NCI-H128 (cell line): ENCODE measurements at regions not wholly inside any gene's neighbourhood (a gene's known extent, or its start where the extent isn't known, plus 50 kb on each side); places are given as distances from the start of the nearest gene placed in this dataset.

ENCODE experiments used
- DNase-seq: peaks from one replicate; lab custom pipeline; 2025; ENCODE audit not compliant: unreplicated experiment; lab: John Stamatoyannopoulos, UW

- DNase-seq, result no peak
Measured at GRCh38 chr2:226622484-226622883, 177.1 kb downstream of the IRS1 start.

DNA sequence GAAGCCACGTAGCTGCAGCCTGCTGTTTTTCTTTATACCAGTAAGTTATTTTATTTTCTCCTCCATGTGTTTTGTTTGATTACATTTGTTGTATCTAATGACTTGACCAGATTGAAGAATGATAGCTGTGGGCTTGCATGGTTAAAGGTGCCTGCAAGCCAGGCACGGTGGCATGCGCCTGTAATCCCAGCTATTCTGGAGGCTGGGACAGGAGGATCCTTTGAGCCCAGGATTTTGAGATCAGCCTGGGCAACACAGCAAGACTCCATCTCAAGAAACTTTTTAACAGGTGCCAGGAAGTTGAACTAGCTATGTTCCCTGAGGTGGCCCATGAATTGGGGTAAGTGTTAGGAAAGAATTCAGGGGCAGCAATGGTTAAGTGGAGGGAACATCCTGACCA lies 179.4 kb downstream of the IRS1 start:
- no peak for DNase-seq

DNA sequence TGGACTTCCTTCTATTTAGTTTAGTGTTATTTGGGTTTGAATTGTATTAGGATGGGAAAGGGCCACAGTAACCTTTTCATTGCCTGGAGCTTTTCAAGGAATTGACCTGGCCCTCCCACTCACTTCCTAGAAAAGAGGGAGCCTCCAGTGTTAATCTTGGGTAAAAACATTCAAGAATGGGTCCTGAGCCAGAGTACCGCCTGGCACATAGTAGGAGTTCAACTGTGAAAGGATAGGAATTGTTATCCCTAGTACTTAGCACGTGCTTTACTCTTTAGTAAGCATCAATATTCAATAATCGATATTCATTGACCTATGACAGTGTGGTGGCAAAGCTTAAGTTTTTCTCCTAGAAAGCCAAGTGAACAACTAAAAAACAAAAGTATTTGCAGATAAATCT lies 179.9 kb downstream of the IRS1 start:
- DNase-seq, result no peak

- no peak for DNase-seq
Measured at GRCh38 chr2:226618875-226619605, 180.6 kb downstream of the IRS1 start.

GRCh38 chr2:226618544-226618874 lies 181.1 kb downstream of the IRS1 start:
- no peak for DNase-seq

GRCh38 chr2:226615891-226616290 lies 183.7 kb downstream of the IRS1 start:
- DNase-seq, result no peak

- no peak for DNase-seq
Measured at GRCh38 chr2:226611944-226612318, 187.7 kb downstream of the IRS1 start.

- DNase-seq, result no peak
Measured at GRCh38 chr2:226611196-226611943, 188.2 kb downstream of the IRS1 start.

DNA sequence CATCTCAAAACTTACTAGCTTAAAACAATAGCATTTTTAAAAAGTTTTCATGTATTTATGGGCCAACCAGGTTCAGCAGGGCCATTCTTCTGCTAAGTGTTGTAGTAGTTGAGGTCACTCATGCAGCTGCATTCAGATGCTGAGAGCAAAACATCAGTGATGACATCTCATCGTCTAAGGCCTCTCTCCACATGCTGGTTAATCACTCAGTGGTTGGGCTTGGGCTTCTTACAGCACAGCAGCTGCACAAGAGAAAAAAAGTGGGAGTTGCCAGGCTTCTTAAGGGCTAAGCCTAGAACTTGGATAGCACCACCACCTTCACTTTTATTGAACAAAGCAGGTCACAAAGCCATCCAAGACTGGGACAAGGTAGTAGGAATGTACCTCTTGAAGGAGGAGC lies 190.3 kb downstream of the IRS1 start:
- DNase-seq, result no peak

DNA sequence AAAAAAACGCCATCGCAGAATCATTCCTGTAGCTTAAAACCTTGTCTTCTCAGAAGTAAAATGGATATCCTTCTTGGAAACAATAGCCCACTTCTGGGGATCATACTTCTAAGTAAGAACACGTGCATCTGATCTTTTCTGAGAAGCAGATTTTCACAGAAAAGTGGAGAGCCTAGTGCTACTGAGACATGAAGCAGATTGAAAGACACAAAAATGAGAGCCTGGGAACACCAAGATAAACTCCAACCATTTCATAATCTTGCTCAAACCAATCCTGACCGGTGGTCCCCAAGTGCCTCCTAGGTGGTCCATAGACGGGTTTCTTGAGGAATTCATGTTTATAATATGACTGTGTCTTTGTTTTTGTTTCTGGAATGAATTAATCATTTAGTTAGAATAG lies 191.2 kb downstream of the IRS1 start:
- no peak for DNase-seq

GRCh38 chr2:226607379-226607778 lies 192.2 kb downstream of the IRS1 start:
- DNase-seq, result no peak

GRCh38 chr2:226605642-226606041 lies 194.0 kb downstream of the IRS1 start:
- DNase-seq, result no peak

- no peak for DNase-seq
Measured at GRCh38 chr2:226603606-226604005, 196.0 kb downstream of the IRS1 start.

DNA sequence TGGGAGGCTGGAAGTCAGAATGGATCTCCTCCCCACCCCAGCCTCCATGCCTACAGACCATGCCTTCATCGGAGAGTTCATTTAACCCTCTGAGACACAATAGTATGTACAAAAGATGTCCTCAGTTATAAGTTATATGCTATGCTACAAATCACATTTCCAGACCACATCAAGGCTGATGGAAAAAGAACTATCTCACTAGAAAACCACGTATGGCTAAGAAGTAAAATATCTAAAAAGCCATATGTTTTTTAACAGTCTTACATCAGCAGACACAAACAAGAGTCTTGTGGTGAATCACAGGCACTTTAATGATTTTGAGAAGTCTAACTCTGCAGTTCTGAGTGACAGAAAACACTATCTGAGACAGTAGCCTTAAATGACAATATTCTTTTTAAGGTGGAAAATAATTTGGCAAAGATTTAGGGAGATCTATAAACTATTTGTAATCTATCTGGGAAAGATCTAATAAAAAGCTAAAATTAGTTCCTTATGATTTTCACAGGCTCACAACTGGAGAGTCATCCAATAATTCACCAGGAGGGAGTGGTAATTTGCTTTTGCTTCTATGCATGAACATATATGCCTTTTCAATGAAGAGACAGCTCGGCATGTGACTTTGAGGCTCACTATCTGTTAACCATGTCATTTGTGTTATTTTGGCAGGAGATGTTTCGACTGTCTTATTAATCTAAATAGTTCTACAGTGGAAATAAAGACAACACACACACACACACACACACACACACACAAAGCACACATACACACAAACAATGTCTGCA lies 197.5 kb downstream of the IRS1 start:
- no peak for DNase-seq

- no peak for DNase-seq
Measured at GRCh38 chr2:226600802-226601201, 198.8 kb downstream of the IRS1 start.

DNA sequence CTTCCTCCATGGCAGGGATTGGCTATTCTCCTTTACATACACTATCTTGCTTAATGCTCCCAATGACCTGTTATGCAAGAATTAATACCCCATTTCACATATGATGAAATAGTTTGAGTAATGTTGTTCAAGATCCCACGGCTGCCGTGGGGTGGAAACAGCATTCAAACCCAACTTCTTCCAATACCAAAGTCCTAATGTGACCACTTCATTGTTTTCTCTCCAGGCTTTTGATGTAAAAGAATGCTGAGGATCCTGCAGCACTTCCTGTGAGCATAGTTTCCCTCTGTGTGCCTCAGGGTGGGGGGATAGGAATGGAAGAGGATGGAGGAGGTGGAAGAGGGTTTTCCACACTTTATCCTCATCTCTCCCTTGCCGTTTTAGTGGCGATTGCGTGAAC lies 199.4 kb downstream of the IRS1 start:
- DNase-seq, result no peak

GRCh38 chr2:226589043-226589442 lies 210.6 kb downstream of the IRS1 start:
- DNase-seq, result no peak

DNA sequence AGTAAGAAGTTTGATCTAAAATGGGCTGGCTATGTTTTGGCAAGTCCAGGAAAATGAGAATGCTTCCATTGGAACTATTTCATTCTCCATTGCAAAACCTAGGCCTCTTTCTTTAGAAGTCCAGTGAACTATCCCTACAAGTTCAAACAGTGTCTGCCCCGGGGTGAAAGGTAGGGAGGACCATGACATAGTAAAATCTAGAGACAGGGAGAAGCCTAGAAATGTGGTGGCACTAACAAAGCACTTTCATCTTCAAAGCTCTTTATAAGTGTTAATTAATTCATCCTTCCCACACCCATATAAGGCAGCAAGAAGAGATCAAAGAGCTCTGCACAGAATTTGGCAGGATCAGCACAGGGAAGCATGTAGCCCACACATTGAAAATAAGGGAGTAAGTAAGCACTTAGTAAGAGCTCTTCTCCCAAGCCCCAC lies 214.5 kb downstream of the IRS1 start:
- DNase-seq, result no peak

- DNase-seq, result no peak
Measured at GRCh38 chr2:226584518-226585055, 215.0 kb downstream of the IRS1 start.

DNA sequence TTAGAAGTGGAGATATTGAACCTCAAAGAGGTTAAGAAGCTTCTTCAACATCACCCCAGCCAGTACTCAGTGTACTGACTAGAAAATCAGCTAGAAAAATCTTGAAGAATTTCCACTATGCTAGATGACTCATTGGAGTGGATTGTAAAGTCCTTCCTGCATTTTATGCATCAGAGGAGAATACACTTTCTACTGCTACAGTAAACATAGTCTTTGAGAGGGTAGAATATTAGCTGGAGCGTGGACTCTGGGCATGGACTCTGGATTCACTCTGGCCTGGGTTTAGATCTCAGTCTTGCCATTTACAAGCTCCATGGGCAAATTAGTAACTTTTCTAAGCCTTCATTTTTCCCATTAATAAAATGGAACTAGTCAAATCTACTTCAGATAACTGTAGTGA lies 215.9 kb downstream of the IRS1 start:
- DNase-seq, result no peak

DNA sequence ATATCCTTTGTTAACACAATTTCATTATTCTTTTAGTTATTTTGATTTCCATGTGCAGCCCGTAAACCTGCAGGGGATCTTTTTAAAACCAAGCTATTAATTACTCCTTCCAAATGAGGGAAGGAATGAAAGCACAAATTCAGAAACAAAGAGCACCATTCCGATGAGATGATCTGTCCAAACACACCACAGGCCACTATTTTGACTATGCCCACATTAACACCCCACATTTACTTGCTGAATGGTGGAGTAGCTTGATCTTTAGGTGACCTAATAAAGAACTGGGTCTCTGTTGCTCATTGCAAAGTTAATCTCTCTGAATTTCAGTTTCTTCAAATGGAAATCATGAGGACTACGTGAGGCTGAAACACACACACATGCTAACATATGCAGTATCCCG lies 218.0 kb downstream of the IRS1 start:
- no peak for DNase-seq

DNA sequence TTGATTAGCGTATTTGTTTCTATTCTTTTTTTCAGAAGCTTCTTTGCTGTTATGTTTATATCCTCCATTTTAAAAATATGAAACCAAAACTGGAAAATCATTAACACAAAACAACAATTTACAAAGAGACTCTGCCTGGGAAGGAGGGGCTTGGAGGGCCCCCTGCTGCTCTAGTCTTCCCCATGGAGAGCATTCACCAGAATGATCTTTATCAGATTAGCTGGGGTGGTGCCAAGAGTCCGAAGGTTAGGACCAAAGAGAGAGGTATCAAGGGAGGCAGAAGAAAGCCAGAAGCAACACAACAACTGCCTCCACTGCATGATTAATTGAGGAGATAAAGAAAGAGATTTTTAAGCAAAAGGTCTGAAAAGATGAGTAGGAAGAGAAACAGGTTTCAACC lies 218.6 kb downstream of the IRS1 start:
- DNase-seq, result no peak
